Dendritic cell treated with granulocyte-macrophage colony-stimulating factor and Interleukin-4, amounts not matched to agents 40 ng/mL and 50 ng/mL, for 4 days (primary cell): ENCODE measurements at regions not wholly inside any gene's neighbourhood (a gene's known extent, or its start where the extent isn't known, plus 50 kb on each side); places are given as distances from the start of the nearest gene placed in this dataset.

ENCODE experiments used
- H3K27ac Mint-ChIP-seq: one replicate; pipeline ENCODE4 v1.8.0; 2022; ENCODE audit warnings: mild to moderate bottlenecking, mixed read lengths
- H3K27me3 Mint-ChIP-seq: one replicate; pipeline ENCODE4 v1.8.0; 2022; ENCODE audit warnings: mild to moderate bottlenecking, mixed read lengths
- H3K36me3 Mint-ChIP-seq: one replicate; pipeline ENCODE4 v1.8.0; 2022; ENCODE audit warnings: low read depth, mixed read lengths
- H3K4me1 Mint-ChIP-seq: one replicate; pipeline ENCODE4 v1.8.0; 2022; ENCODE audit warnings: low read depth, mixed read lengths
- H3K4me3 Mint-ChIP-seq: one replicate; pipeline ENCODE4 v1.8.0; 2022; ENCODE audit warnings: mild to moderate bottlenecking, moderate library complexity, mixed read lengths
- H3K9me3 Mint-ChIP-seq: one replicate; pipeline ENCODE4 v1.8.0; 2022; ENCODE audit warnings: mixed read lengths
- intact Hi-C: fragments of 100-400 bp; cut with micrococcal nuclease; formaldehyde crosslinking; loops from one replicate; pipeline ENCODE4 v1.15.0; 2022

DNA sequence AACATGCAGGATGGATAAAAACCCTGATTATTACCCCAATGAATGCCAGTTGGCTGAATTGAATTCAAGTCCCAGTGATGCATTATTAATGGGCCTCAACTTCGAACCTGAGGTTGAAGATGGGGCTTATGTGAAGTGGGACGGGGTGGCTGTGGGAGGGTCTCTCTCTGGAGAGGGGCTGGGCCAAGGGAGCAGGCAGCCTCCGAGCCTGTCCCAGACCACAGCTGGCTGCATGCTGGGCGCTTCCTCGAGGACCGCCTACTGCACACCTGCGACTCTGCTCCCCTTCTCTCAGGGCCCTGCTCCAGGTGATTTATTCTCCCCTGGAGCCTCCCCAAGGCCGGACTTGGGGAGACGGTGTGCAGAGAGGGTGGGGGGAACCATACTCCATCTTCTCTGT is 568.3 kb downstream of the CCDC171 start:
- no peaks in the 10 kb centered on the region for H3K4me1 Mint-ChIP-seq
- no peaks in the 10 kb centered on the region for H3K9me3 Mint-ChIP-seq
- no peaks in the 10 kb centered on the region for H3K27me3 Mint-ChIP-seq
- no peak overlapping the region for H3K27ac Mint-ChIP-seq
- intact Hi-C loops = no loop called here
- H3K36me3 Mint-ChIP-seq = no peaks in the 10 kb centered on the region
- H3K4me3 Mint-ChIP-seq = no peak overlapping the region

DNA sequence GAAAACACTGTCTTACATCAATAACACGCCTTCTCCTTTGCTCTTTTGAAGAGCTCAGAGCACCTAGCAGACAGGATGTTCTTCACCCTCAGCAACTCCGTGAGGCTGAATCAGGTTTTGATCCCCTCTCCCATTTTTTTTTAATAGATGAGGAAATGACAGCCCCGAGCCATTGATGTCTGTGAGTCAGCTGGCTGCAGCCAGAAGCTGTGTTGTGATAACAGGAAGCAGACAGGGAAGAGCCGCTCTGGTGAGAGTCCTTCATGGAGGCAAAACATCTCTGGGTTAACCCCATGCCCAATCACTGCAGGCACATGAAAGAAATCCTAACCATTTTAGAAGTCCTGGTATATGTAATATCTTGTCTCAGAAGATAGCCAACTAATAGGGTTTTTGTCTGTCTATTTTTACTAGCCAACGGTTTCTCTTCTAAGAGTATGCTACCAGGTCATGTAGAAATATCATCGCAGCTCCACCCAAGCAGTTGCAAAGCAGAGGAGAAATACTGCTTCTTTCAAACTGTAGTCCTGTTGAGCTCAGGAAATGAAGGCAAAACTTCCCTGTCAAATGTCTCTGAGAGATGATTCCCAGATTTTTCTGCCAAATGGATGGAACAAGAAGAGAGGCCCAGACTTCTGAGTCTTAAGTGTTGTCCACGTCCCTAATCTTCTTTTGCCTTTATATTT is 568.9 kb downstream of the CCDC171 start:
- Mint-ChIP-seq H3K27ac (no peak overlapping the region), H3K36me3 (no peaks in the 10 kb centered on the region), H3K9me3 (no peaks in the 10 kb centered on the region), H3K4me3 (no peak overlapping the region), H3K4me1 (no peaks in the 10 kb centered on the region), H3K27me3 (no peaks in the 10 kb centered on the region)
- intact Hi-C loops = no loop called here

- intact Hi-C loops = no loop called here
- no peaks in the 10 kb centered on the region for H3K4me1 Mint-ChIP-seq
- H3K4me3 Mint-ChIP-seq = no peak overlapping the region
- H3K27me3 Mint-ChIP-seq = no peaks in the 10 kb centered on the region
- no peak overlapping the region for H3K27ac Mint-ChIP-seq
- H3K9me3 Mint-ChIP-seq = no peaks in the 10 kb centered on the region
- no peaks in the 10 kb centered on the region for H3K36me3 Mint-ChIP-seq
These were observed 572.8 kb downstream of the CCDC171 start for GRCh38 chr9:16125629-16126028.

GRCh38 chr9:16126042-16126441 is 573.2 kb downstream of the CCDC171 start:
- H3K4me3 Mint-ChIP-seq = no peak overlapping the region
- H3K4me1 Mint-ChIP-seq = no peaks in the 10 kb centered on the region
- H3K27me3 Mint-ChIP-seq = no peaks in the 10 kb centered on the region
- intact Hi-C loops = no loop called here
- no peaks in the 10 kb centered on the region for H3K9me3 Mint-ChIP-seq
- no peaks in the 10 kb centered on the region for H3K36me3 Mint-ChIP-seq
- H3K27ac Mint-ChIP-seq = no peak overlapping the region

- Mint-ChIP-seq H3K36me3 (no peaks in the 10 kb centered on the region), H3K27me3 (no peaks in the 10 kb centered on the region), H3K9me3 (no peaks in the 10 kb centered on the region), H3K27ac (no peak overlapping the region), H3K4me1 (no peaks in the 10 kb centered on the region), H3K4me3 (no peak overlapping the region)
- intact Hi-C loops = no loop called here
These were observed 575.2 kb downstream of the CCDC171 start for GRCh38 chr9:16128003-16128402.

GRCh38 chr9:16131264-16131663 is 578.4 kb downstream of the CCDC171 start:
- no peaks in the 10 kb centered on the region for H3K4me1 Mint-ChIP-seq
- H3K4me3 Mint-ChIP-seq = no peak overlapping the region
- no peak overlapping the region for H3K27ac Mint-ChIP-seq
- no peaks in the 10 kb centered on the region for H3K9me3 Mint-ChIP-seq
- intact Hi-C loops = loop anchor here (10.0 kb wide), 1 partner anchor 256 kb away; no protein-coding TSS in a partner anchor
- no peaks in the 10 kb centered on the region for H3K27me3 Mint-ChIP-seq
- no peaks in the 10 kb centered on the region for H3K36me3 Mint-ChIP-seq

- Mint-ChIP-seq H3K4me1 (no peaks in the 10 kb centered on the region), H3K36me3 (no peaks in the 10 kb centered on the region)
- intact Hi-C loops = loop anchor here (10.0 kb wide), 1 partner anchor 258 kb away; no protein-coding TSS in a partner anchor
These were observed 579.7 kb downstream of the CCDC171 start for GRCh38 chr9:16132513-16132912.

GRCh38 chr9:16133032-16133431 is 580.2 kb downstream of the CCDC171 start:
- intact Hi-C loops = loop anchor here (10.0 kb wide), 1 partner anchor 258 kb away; no protein-coding TSS in a partner anchor
- Mint-ChIP-seq H3K36me3 (no peaks in the 10 kb centered on the region), H3K27me3 (no peaks in the 10 kb centered on the region), H3K4me1 (no peaks in the 10 kb centered on the region), H3K4me3 (no peak overlapping the region), H3K27ac (no peak overlapping the region), H3K9me3 (no peaks in the 10 kb centered on the region)

More at GRCh38 chr9:16132513-16132912, 579.7 kb downstream of the CCDC171 start:
- no peak overlapping the region for H3K4me3 Mint-ChIP-seq
- H3K27ac Mint-ChIP-seq = no peak overlapping the region
- no peaks in the 10 kb centered on the region for H3K9me3 Mint-ChIP-seq
- no peaks in the 10 kb centered on the region for H3K27me3 Mint-ChIP-seq

GRCh38 chr9:16133556-16134227 is 580.8 kb downstream of the CCDC171 start:
- Mint-ChIP-seq H3K27me3 (no peaks in the 10 kb centered on the region), H3K9me3 (no peaks in the 10 kb centered on the region), H3K36me3 (no peaks in the 10 kb centered on the region), H3K27ac (no peak overlapping the region), H3K4me1 (no peaks in the 10 kb centered on the region), H3K4me3 (no peak overlapping the region)
- intact Hi-C loops = loop anchor here (10.0 kb wide), 1 partner anchor 259 kb away; no protein-coding TSS in a partner anchor

DNA sequence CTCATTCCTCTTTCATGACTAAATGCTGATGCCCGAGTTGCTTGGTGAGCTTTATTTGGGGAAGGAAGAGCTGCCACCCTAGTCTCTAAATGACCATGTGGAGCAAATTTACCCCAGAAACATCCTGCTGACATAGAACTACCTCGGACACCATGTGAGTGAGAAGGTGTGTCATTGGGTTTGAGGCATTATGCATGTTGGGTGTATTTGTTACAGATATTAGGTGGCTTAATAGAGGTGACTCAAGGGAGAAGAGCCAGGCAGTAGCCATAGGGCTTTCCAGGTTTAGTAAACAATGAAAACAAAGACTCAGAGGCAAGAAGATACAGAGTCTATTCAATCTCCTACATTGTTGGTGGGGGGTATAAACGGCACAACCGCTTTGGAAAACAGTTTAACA is 581.5 kb downstream of the CCDC171 start:
- Mint-ChIP-seq H3K27me3 (no peaks in the 10 kb centered on the region), H3K36me3 (no peaks in the 10 kb centered on the region), H3K4me3 (no peak overlapping the region), H3K27ac (no peak overlapping the region), H3K9me3 (no peaks in the 10 kb centered on the region), H3K4me1 (no peaks in the 10 kb centered on the region)
- intact Hi-C loops = loop anchor here (10.0 kb wide), 1 partner anchor 260 kb away; no protein-coding TSS in a partner anchor

DNA sequence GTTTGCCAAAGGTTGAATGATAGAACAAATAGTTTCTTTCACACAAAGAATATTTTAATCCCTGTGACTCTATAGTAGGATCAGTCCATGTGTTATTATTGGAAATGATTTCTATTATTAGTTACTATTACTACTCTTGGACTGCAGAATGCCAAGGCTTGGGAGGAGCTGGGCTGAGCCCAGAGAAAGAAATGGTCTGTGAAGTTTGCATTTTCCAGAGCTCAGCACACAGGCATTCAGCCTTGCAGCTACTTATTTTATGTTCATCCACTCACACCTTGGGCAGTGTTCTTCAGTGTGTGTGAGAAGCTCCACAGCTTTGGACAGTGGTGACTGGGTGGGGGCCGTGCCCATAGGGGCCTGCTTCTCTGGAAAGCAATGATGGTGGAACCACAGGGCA is 583.1 kb downstream of the CCDC171 start:
- no peaks in the 10 kb centered on the region for H3K4me1 Mint-ChIP-seq
- no peaks in the 10 kb centered on the region for H3K9me3 Mint-ChIP-seq
- no peaks in the 10 kb centered on the region for H3K36me3 Mint-ChIP-seq
- no peak overlapping the region for H3K27ac Mint-ChIP-seq
- H3K4me3 Mint-ChIP-seq = no peak overlapping the region
- H3K27me3 Mint-ChIP-seq = no peaks in the 10 kb centered on the region
- intact Hi-C loops = loop anchor here (10.0 kb wide), 1 partner anchor 261 kb away; no protein-coding TSS in a partner anchor

GRCh38 chr9:16136451-16136850 is 583.6 kb downstream of the CCDC171 start:
- H3K27me3 Mint-ChIP-seq = no peaks in the 10 kb centered on the region
- H3K36me3 Mint-ChIP-seq = no peaks in the 10 kb centered on the region
- no peak overlapping the region for H3K4me3 Mint-ChIP-seq
- no peaks in the 10 kb centered on the region for H3K4me1 Mint-ChIP-seq
- H3K27ac Mint-ChIP-seq = no peak overlapping the region
- no peaks in the 10 kb centered on the region for H3K9me3 Mint-ChIP-seq
- intact Hi-C loops = loop anchor here (10.0 kb wide), 1 partner anchor 262 kb away; no protein-coding TSS in a partner anchor

- H3K4me1 Mint-ChIP-seq = no peaks in the 10 kb centered on the region
- no peaks in the 10 kb centered on the region for H3K36me3 Mint-ChIP-seq
- intact Hi-C loops = loop anchor here (10.0 kb wide), 1 partner anchor 262 kb away; no protein-coding TSS in a partner anchor
- H3K27me3 Mint-ChIP-seq = no peaks in the 10 kb centered on the region
- no peak overlapping the region for H3K27ac Mint-ChIP-seq
- H3K4me3 Mint-ChIP-seq = no peak overlapping the region
- H3K9me3 Mint-ChIP-seq = no peaks in the 10 kb centered on the region
These were observed 584.1 kb downstream of the CCDC171 start for GRCh38 chr9:16136961-16137360.
